Stimulated activated effector memory CD8-positive, alpha-beta T cell treated with anti-CD3 and anti-CD28 coated beads, Interleukin-12 subunit alpha, Interleukin-12 subunit beta, amount 100 ng/mL, for 72 hours (primary cell): ENCODE measurements at regions not wholly inside any gene's neighbourhood (a gene's known extent, or its start where the extent isn't known, plus 50 kb on each side); places are given as distances from the start of the nearest gene placed in this dataset.

Experiments used
- ATAC-seq: fragments of 150-1000 bp; cut with Tn5 transposase; 2 replicates; pipeline ENCODE4 v1.10.0; 2021
- DNase-seq, 2 donors: peaks; one replicate each; pipeline ENCODE4 v3.0.0; 2021 to 2022; ENCODE audit warnings: low spot score in 2 of 2
- H3K27ac Mint-ChIP-seq: one replicate; pipeline ENCODE4 v1.8.0; 2022; ENCODE audit warnings: mild to moderate bottlenecking, mixed read lengths
- H3K36me3 Mint-ChIP-seq: one replicate; pipeline ENCODE4 v1.8.0; 2022; ENCODE audit warnings: mild to moderate bottlenecking, mixed read lengths
- H3K4me1 Mint-ChIP-seq: one replicate; pipeline ENCODE4 v1.8.0; 2022; ENCODE audit warnings: mixed read lengths
- H3K4me3 Mint-ChIP-seq: one replicate; pipeline ENCODE4 v1.8.0; 2022; ENCODE audit warnings: mild to moderate bottlenecking, mixed read lengths
- H3K9me3 Mint-ChIP-seq: one replicate; pipeline ENCODE4 v1.8.0; 2022; ENCODE audit warnings: mixed read lengths

DNA sequence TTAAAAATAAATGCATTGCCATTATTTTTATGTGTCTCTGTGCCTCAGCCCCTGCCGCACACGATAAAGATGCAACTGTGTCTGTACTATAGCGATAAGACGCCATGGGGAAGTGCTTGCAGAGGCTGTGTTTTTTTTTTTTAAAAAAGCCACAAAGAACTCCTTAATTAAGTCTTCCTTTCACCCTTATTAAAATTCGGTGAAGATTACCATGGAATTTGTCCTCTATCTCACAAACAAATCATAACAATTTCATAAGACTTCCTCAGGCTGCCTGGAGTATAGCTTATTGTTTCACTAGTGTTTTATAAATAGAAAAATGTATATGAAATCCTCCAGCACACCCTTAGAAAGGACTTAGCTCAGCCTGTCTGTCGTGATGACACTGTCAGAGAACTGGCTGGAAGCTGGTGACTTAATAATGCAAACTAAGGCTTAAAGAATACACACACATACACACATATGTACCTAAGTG lies 374.8 kb upstream of the SLCO3A1 start:
- Mint-ChIP-seq H3K9me3 (peaks cover 3% of the 10 kb centered on the region), H3K27ac (no peak overlapping the region)

DNA sequence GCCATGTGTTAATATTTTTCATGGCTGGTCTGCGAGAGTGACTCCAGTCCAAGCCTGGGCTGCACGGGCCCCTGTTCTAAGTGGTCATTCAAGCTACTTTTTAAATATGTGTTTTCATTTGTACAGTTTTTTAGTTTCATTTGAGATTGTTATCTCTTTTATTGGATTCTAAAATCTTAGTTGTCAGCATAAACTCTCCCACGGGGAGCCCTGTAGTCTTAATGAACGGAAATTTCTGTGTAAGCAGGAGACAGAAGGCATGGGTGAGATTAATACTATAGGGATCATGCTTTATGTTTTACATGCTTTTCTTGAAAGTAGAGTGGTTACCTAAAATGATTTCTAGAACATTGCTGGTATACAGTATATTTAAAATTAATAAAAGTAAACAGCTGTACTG lies 373.1 kb upstream of the SLCO3A1 start:
- Mint-ChIP-seq H3K36me3 (no peaks in the 10 kb centered on the region), H3K9me3 (no peaks in the 10 kb centered on the region), H3K4me1 (peaks cover 25% of the 10 kb centered on the region), H3K27ac (no peak overlapping the region), H3K4me3 (no peak overlapping the region)
- no peak for DNase-seq
- ATAC-seq = no peak

More for the DNA sequence above, 374.8 kb upstream of the SLCO3A1 start:
- Mint-ChIP-seq H3K4me3 (no peak overlapping the region), H3K4me1 (peaks cover 16% of the 10 kb centered on the region), H3K36me3 (no peaks in the 10 kb centered on the region)
- DNase-seq = no peak
- ATAC-seq = no peak

DNA sequence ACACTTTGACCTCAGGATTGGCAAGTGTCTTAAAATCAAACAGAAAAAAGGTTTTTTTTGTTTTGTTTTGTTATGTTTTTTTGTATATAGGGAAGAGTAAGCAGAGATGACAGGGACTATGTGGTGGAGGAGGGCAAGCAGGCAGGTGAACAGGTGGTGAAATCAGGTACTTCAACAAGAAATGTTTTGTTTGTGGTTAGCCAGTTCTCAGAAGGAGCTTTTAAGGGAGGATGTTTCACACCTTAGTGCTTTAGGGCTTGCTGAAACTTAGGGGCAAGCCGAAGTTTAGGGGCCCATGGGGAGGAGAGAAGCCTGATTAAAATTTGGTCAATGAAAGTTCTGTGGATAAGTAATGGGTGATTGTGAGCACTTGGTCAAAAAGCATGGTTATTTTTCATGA lies 370.7 kb upstream of the SLCO3A1 start:
- Mint-ChIP-seq H3K27ac (no peak overlapping the region), H3K9me3 (no peaks in the 10 kb centered on the region), H3K4me3 (no peak overlapping the region), H3K36me3 (no peaks in the 10 kb centered on the region), H3K4me1 (peaks cover 25% of the 10 kb centered on the region)
- DNase-seq = no peak
- ATAC-seq = no peak

DNA sequence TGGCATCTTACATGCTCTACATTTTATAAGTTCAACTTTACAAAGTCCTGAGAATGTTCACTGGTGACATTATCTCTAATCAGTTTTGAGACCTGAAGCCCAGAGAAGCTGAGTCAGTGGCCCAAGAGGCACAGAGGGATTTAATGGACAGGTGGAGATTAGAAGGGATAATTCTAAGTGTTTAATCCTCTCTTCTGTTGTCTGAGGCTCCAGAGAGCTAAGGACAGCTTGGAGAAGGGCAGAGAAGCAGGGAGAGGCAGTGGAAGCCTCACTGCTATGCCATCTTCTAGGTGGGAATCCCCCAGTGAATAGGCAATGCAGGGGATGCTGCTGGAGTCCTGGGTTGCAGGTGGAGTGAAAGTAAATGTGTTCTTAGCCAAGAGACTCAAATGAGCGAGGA lies 369.4 kb upstream of the SLCO3A1 start:
- Mint-ChIP-seq H3K4me3 (no peak overlapping the region), H3K4me1 (peaks cover 25% of the 10 kb centered on the region), H3K9me3 (no peaks in the 10 kb centered on the region), H3K27ac (no peak overlapping the region), H3K36me3 (no peaks in the 10 kb centered on the region)
- ATAC-seq (no peak), DNase-seq (no peak)

DNA sequence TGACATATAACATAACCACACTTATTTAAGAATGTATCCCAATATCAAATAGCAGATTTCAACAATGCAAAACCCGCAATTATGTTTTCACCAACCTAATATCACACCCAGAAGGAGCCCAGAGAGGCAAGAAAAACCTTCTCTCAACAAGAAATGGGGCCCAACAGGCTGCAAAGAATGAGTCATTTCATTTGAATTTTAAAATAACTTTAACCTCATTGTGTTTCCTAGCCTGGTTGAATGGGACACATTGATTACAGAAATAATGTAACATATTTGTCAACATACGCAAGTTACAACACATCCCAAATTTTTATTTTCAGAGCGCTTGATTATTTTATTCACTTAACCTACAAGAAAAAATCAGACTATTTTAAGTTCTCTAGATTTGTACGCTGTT lies 365.1 kb upstream of the SLCO3A1 start:
- H3K9me3 Mint-ChIP-seq = no peaks in the 10 kb centered on the region
- ATAC-seq (no peak), DNase-seq (no peak)
- no peak overlapping the region for H3K27ac Mint-ChIP-seq
- no peak overlapping the region for H3K4me3 Mint-ChIP-seq
- peaks cover 22% of the 10 kb centered on the region for H3K4me1 Mint-ChIP-seq
- H3K36me3 Mint-ChIP-seq = no peaks in the 10 kb centered on the region

DNA sequence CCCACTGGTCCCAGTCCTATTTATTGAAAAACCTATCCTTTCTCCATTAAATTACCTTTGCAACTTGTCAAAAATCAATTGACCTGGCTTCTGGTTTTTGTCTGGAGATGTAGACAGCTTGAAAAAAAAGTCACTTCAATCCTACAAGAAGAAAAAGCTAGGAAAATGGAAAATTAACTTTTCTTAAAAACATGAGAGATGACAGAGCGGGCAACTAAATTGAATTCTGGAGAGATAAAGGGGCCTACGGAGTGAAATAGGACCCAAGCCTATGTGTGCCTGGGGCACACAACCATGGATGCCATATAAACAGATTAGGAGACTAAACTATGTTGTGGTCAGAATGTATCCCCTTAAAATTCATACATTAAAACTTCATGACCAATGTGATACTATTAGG lies 363.3 kb upstream of the SLCO3A1 start:
- Mint-ChIP-seq H3K27ac (no peak overlapping the region), H3K4me1 (peaks cover 10% of the 10 kb centered on the region), H3K36me3 (no peaks in the 10 kb centered on the region), H3K9me3 (no peaks in the 10 kb centered on the region), H3K4me3 (no peak overlapping the region)
- ATAC-seq (no peak), DNase-seq (no peak)

DNA sequence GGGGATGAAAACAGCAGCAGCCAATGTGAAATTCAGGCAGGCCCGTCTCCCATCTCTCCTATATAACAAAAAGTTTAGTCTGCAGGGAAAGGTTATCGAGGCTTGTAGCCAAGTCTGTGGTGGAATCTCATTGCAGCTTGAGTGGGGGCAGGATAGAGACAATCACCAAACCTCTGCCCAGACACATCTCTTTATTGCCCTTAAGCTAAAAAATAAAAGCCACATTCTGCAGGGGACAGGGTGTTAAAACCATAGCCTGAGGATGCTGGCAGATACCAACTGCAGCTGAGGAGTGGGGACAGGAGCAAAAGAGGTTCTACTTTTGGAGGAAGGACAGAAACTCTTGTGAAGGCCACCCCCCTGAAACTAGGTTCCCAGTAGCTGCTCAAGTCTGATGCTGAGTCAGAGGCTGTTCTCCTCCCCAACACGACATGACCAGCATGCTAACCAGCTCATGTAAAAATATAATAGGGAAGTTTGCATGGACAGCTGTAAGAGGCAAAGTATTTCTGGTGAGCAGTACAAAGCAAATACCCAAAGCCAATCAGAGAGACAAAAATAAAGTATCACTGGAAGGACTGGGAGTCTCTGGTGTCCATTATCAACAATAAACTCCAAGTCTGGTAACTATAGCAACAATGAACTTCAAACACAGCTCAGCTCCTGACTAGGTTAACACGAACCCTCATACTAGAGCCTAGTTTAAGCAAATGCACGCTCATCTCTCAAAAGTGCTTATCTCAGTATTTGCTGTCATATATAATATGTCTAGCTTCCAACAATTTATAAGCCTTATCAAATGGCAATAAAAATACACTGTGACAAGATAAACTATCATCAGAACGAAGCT lies 362.2 kb upstream of the SLCO3A1 start:
- DNase-seq = no peak
- Mint-ChIP-seq H3K9me3 (no peaks in the 10 kb centered on the region), H3K36me3 (no peaks in the 10 kb centered on the region), H3K4me1 (peaks cover 10% of the 10 kb centered on the region), H3K27ac (peak overlapping the region; percentile 44), H3K4me3 (no peak overlapping the region)
- ATAC-seq = peak; percentile 88

DNA sequence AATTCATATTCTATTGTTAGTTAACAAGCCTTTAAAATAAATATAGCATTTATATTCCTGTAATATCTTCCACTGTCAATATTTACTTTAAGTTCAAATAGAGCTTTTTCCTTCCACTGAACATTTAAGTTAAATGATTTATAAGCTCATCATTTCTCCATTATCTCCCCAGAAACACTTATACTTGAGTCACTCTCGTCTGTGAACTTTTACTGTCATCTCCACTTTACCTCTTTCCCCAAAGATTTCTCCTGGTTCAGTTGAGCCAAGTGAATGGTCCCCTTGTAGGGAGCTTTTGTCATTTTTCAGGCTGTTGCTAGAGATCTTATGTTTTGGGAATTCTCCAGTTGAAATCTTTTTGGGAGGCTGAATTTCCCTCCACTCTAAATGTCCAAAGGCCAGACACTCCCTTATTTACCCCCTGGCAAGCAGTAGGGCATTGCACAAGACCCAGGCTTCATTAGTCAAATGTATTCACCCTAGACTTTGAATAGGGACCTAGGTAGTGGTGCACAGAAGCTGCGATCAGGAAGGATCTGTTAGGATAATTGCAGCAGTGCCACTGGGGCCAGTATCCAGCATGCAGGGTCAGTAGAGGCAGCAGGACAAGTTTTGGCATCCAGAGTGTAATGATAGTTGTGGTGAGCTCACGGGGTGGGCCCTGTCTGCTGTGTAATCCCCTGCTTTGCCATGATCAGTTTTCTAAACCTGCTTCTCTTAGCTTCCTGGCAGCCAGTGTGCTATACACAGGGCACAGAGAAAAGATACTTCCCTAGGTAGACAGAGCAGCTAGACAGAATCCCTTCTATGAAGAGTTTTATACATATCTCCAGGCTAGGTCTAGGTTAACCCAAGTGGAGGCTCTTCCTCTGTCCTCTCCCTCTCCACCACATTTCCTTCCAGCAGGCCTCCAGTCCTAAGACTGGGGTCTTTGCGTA lies 356.5 kb upstream of the SLCO3A1 start:
- Mint-ChIP-seq H3K4me3 (no peak overlapping the region), H3K36me3 (no peaks in the 10 kb centered on the region), H3K9me3 (no peaks in the 10 kb centered on the region), H3K27ac (no peak overlapping the region), H3K4me1 (no peaks in the 10 kb centered on the region)
- ATAC-seq (no peak), DNase-seq (no peak)

DNA sequence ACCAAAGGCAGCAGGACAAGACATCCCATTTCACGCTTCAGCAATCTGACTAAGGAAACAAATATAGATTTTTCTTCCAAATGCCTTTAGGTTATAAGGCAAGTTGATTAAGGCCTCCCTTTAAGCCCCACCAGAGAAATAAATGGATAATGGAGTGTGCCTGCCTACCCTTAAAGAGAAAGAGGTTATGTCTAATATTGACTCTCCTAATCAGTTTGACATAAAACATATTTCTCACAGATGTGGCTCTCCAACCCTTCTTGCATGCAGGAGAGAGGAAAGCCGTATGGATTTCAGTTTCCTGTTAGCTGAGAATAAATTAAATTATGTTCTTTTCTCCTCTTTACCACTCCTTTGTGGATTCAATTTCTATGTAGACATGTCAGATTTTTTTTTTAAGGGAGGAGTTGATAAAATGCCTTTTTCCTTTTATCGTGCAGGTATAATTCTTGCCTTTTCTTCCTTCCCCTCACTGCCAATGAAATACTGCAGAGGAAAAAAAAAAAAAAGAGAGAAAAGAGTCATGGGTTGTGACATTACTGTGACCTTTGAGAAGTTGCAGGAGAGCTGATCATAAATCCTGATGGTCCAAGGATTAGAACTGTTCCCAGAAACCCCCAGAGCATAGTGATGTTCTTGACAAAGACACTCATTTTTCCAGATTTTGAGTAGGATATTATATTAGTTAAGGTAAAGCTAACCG lies 355.3 kb upstream of the SLCO3A1 start:
- Mint-ChIP-seq H3K36me3 (no peaks in the 10 kb centered on the region), H3K9me3 (no peaks in the 10 kb centered on the region)

DNA sequence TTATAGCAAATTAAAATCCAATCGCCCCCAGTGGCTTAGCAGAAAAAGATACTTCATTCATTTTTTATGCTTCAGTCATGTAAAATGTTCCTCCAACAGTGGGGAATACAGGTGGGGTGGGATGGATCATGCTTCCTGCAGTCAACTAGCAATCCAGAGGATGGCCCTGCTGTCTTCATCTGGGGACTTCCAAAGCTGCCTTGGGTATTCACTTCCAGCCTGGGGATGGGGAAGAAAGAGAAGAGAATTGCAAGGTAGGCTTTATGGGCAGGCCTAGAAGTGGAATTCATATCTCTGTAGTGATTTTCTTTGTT lies 354.8 kb upstream of the SLCO3A1 start:
- Mint-ChIP-seq H3K9me3 (no peaks in the 10 kb centered on the region), H3K4me1 (no peaks in the 10 kb centered on the region), H3K27ac (no peak overlapping the region), H3K4me3 (no peak overlapping the region), H3K36me3 (no peaks in the 10 kb centered on the region)
- no peak for ATAC-seq
- DNase-seq = no peak

More for the DNA sequence above, 355.3 kb upstream of the SLCO3A1 start:
- H3K4me1 Mint-ChIP-seq = no peaks in the 10 kb centered on the region
- DNase-seq (no peak), ATAC-seq (no peak)
- H3K4me3 Mint-ChIP-seq = no peak overlapping the region
- no peak overlapping the region for H3K27ac Mint-ChIP-seq

DNA sequence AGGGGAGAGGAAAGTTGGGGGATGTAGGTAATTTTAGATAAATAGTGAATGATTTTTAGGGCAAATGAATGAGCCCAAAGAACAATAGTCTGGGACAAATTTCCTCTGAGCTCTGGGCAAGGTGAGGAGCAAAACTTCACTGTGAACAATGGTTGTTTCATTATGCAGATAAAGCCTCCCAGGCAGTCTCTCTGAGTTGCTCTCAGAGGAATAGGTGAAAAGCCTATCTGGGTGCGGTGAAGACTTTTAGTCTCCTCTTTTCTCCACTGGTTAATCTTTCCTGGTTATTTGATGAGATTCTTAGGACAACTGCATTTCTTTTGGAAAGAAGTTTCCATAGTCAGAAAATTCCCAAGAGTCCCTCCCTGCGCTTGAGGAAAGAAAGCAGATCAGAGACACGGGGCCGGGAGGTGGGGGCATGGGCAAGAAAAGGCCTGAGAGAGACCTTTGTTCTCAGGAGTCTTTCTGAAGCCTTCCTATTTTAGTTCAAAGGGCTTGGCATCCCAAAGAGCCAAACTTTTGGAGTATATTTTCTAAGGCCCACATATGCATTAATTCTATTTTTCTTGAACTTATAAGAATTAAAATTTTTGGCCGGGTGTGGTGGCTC lies 353.6 kb upstream of the SLCO3A1 start:
- Mint-ChIP-seq H3K4me3 (no peak overlapping the region), H3K9me3 (no peaks in the 10 kb centered on the region), H3K36me3 (no peaks in the 10 kb centered on the region), H3K27ac (no peak overlapping the region), H3K4me1 (no peaks in the 10 kb centered on the region)
- DNase-seq (no peak), ATAC-seq (no peak)

DNA sequence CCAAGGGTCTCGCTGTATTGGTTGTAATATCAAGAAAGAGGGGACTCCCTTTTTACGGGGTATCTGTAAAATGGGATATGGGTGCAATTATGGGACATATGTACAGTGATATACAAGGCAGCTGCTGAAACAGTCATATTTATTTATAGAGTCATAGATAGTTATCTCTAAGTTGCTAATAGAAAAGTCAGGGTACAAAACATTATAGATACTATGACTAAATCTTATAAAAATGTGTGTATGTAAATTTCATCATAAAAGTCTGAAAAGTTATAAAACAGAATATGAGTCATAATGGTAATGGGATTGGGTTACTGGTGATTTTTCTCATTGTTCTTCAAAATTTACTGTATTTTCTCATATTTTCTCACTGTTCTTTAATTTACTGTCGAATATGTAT lies 344.9 kb upstream of the SLCO3A1 start:
- DNase-seq (no peak), ATAC-seq (no peak)
- no peak overlapping the region for H3K27ac Mint-ChIP-seq
- H3K4me1 Mint-ChIP-seq = no peaks in the 10 kb centered on the region
- no peak overlapping the region for H3K4me3 Mint-ChIP-seq
- no peaks in the 10 kb centered on the region for H3K36me3 Mint-ChIP-seq
- no peaks in the 10 kb centered on the region for H3K9me3 Mint-ChIP-seq

DNA sequence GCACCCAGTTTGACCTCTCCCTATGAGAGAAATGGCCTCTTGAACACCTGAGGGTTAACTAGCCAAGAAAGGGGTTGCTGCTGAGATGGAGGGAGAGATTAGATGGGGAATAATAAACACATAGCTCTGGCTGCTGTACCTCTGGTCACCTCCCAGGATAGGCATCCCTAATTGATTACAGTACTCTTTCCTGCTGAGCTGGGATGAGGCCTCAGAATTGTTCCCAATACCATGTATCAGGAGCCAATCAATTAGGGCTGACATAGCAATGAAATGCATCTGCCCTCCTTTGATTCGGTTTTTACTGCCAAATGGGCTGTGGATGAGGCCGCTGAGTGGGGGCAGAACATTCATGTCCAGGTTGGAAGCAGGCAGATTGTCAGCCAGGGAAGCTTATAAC lies 339.4 kb upstream of the SLCO3A1 start:
- no peak overlapping the region for H3K4me3 Mint-ChIP-seq
- no peak for ATAC-seq
- no peak for DNase-seq
- H3K4me1 Mint-ChIP-seq = peaks cover 5% of the 10 kb centered on the region
- H3K9me3 Mint-ChIP-seq = no peaks in the 10 kb centered on the region
- no peaks in the 10 kb centered on the region for H3K36me3 Mint-ChIP-seq
- no peak overlapping the region for H3K27ac Mint-ChIP-seq

DNA sequence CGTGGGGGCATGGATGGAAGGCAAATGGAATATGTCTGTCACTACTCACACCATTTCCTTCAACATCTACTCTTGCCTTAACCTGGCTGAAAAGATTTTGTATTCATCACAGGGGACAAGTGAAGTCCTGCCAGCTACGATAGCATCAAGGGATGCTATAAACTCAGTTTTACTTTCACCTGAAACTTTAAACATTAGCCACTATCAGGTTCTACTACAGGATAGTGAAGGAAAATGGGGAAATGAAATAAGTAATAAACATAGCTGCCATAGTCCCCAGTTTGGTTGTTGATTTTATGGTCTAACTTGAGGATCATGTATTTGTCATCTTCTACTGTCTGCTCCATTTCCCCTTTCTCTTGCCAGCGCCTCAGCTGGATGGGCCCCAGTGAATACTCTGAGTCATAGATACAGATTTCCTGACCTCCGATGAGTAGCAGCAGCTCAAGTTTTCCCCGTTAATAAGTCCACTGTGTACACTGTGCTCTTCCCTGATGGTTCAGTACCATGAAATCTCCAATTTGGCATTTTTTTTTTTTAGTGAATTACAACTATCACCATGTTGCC lies 338.2 kb upstream of the SLCO3A1 start:
- Mint-ChIP-seq H3K4me3 (no peak overlapping the region), H3K27ac (no peak overlapping the region), H3K4me1 (peaks cover 5% of the 10 kb centered on the region)

DNA sequence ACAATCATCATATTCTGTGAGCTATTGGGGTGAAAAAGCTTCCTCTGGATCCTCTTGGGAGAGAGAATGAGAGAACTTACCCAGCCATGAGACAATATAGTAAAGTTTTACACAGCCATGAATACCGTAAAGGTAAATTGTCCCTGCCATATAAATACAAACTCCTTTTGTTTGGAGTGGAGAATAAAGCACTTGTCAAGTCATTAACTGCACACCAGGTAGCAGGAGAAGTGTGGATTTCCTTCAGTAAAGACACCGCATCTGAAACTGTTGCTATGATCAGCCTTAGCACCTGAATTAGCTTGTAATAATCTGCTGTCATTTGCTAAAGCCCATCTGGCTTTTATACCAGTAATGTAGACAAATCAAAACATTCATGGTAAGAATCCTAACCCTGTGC lies 336.6 kb upstream of the SLCO3A1 start:
- Mint-ChIP-seq H3K4me3 (no peak overlapping the region), H3K27ac (no peak overlapping the region), H3K9me3 (no peaks in the 10 kb centered on the region), H3K36me3 (no peaks in the 10 kb centered on the region), H3K4me1 (peaks cover 7% of the 10 kb centered on the region)
- no peak for DNase-seq
- ATAC-seq = no peak

More for the DNA sequence above, 338.2 kb upstream of the SLCO3A1 start:
- no peaks in the 10 kb centered on the region for H3K36me3 Mint-ChIP-seq
- no peaks in the 10 kb centered on the region for H3K9me3 Mint-ChIP-seq
- peak; percentile 24 for ATAC-seq
- DNase-seq = no peak
